HG03103 (cell line): ENCODE measurements at regions not wholly inside any gene's neighbourhood (a gene's known extent, or its start where the extent isn't known, plus 50 kb on each side); places are given as distances from the start of the nearest gene placed in this dataset.

Source experiments
- ATAC-seq: cut with Tn5 transposase; IDR thresholded peaks from one replicate; pipeline ENCODE4 v1.9.1; 2021; ENCODE audit warnings: low read depth; ENCODE audit not compliant: unreplicated experiment

- no peak for ATAC-seq
These were observed 59.0 kb downstream of the RPS29 start for GRCh38 chr14:49527221-49527620.

- ATAC-seq = no peak
These were observed 60.1 kb downstream of the RPS29 start for GRCh38 chr14:49526101-49526500.

- ATAC-seq = no peak
These were observed 69.9 kb downstream of the RPS29 start for GRCh38 chr14:49516286-49516685.

- no peak for ATAC-seq
These were observed 73.6 kb downstream of the RPS29 start for GRCh38 chr14:49512571-49512970.

GRCh38 chr14:49512147-49512551 lies 74.0 kb downstream of the RPS29 start:
- no peak for ATAC-seq

GRCh38 chr14:49508124-49508523 lies 78.1 kb downstream of the RPS29 start:
- ATAC-seq = no peak

- no peak for ATAC-seq
These were observed 79.5 kb downstream of the RPS29 start for GRCh38 chr14:49506650-49507049.

GRCh38 chr14:49505041-49505766 lies 81.0 kb downstream of the RPS29 start:
- no peak for ATAC-seq

- ATAC-seq = peak; percentile 87
These were observed 88.3 kb downstream of the RPS29 start for GRCh38 chr14:49497725-49498348.

GRCh38 chr14:49497267-49497666 lies 88.9 kb downstream of the RPS29 start:
- no peak for ATAC-seq

GRCh38 chr14:49494836-49495235 lies 91.3 kb downstream of the RPS29 start:
- no peak for ATAC-seq

GRCh38 chr14:49493557-49493956 lies 92.6 kb downstream of the RPS29 start:
- ATAC-seq = no peak

GRCh38 chr14:49492151-49492550 lies 94.0 kb downstream of the RPS29 start:
- no peak for ATAC-seq

GRCh38 chr14:49489341-49489740 lies 96.8 kb downstream of the RPS29 start:
- ATAC-seq = no peak

- no peak for ATAC-seq
These were observed 98.9 kb downstream of the RPS29 start for GRCh38 chr14:49487238-49487637.

GRCh38 chr14:49485290-49485689 lies 100.9 kb downstream of the RPS29 start:
- no peak for ATAC-seq

- ATAC-seq = no peak
These were observed 102.0 kb downstream of the RPS29 start for GRCh38 chr14:49484180-49484579.

GRCh38 chr14:49483268-49483667 lies 102.9 kb downstream of the RPS29 start:
- peak; percentile 69 for ATAC-seq

- no peak for ATAC-seq
These were observed 105.1 kb downstream of the RPS29 start for GRCh38 chr14:49480979-49481498.

- ATAC-seq = no peak
These were observed 106.0 kb downstream of the RPS29 start for GRCh38 chr14:49480053-49480760.

- ATAC-seq = no peak
These were observed 106.7 kb downstream of the RPS29 start for GRCh38 chr14:49479432-49479831.
